Left forelimb (tissue), 1 donor: ENCODE measurements at regions not wholly inside any gene's neighbourhood (a gene's known extent, or its start where the extent isn't known, plus 50 kb on each side); places are given as distances from the start of the nearest gene placed in this dataset.
"Not testable (repeated sequence)": the region's sequence is repeated elsewhere in the genome, so short reads cannot be mapped to it uniquely, and the experiment has no call there.

Experiments used
- DNase-seq: peaks from one replicate; pipeline ENCODE4 v3.0.0-alpha.2; 2018; ENCODE audit warnings: low spot score

GRCh38 chr13:81551036-81551435 lies 1210.1 kb upstream of the SPRY2 start:
- DNase-seq, result no peak

- not testable (repeated sequence) for DNase-seq
Measured at GRCh38 chr13:81546294-81546693, 1205.4 kb upstream of the SPRY2 start.

- DNase-seq, result no peak
Measured at GRCh38 chr13:81540777-81541176, 1199.9 kb upstream of the SPRY2 start.

- DNase-seq, result no peak
Measured at GRCh38 chr13:81539643-81540150, 1198.8 kb upstream of the SPRY2 start.

GRCh38 chr13:81498969-81499368 lies 1158.0 kb upstream of the SPRY2 start:
- no peak for DNase-seq

- DNase-seq, result no peak
Measured at GRCh38 chr13:81493144-81493543, 1152.2 kb upstream of the SPRY2 start.

GRCh38 chr13:81492449-81492848 lies 1151.5 kb upstream of the SPRY2 start:
- no peak for DNase-seq

GRCh38 chr13:81488021-81488420 lies 1147.1 kb upstream of the SPRY2 start:
- DNase-seq, result no peak

- no peak for DNase-seq
Measured at GRCh38 chr13:81487151-81487550, 1146.2 kb upstream of the SPRY2 start.

GRCh38 chr13:81480634-81481033 lies 1139.7 kb upstream of the SPRY2 start:
- no peak for DNase-seq

GRCh38 chr13:81473366-81473899 lies 1132.5 kb upstream of the SPRY2 start:
- DNase-seq, result no peak

- no peak for DNase-seq
Measured at GRCh38 chr13:81458170-81458569, 1117.2 kb upstream of the SPRY2 start.

- DNase-seq, result no peak
Measured at GRCh38 chr13:81446441-81446840, 1105.5 kb upstream of the SPRY2 start.

- DNase-seq, result no peak
Measured at GRCh38 chr13:81442904-81443303, 1102.0 kb upstream of the SPRY2 start.

GRCh38 chr13:81425286-81425685 lies 1084.4 kb upstream of the SPRY2 start:
- DNase-seq, result no peak

- DNase-seq, result no peak
Measured at GRCh38 chr13:81409284-81409683, 1068.4 kb upstream of the SPRY2 start.

GRCh38 chr13:81408647-81409046 lies 1067.7 kb upstream of the SPRY2 start:
- DNase-seq, result no peak

GRCh38 chr13:81406639-81407292 lies 1065.8 kb upstream of the SPRY2 start:
- DNase-seq, result no peak

- DNase-seq, result no peak
Measured at GRCh38 chr13:81406022-81406421, 1065.1 kb upstream of the SPRY2 start.

GRCh38 chr13:81396192-81396591 lies 1055.3 kb upstream of the SPRY2 start:
- DNase-seq, result no peak

GRCh38 chr13:81395368-81395767 lies 1054.4 kb upstream of the SPRY2 start:
- no peak for DNase-seq

GRCh38 chr13:81394640-81395039 lies 1053.7 kb upstream of the SPRY2 start:
- DNase-seq, result no peak

GRCh38 chr13:81393721-81394120 lies 1052.8 kb upstream of the SPRY2 start:
- no peak for DNase-seq

- no peak for DNase-seq
Measured at GRCh38 chr13:81393110-81393509, 1052.2 kb upstream of the SPRY2 start.
